Stimulated activated CD4-positive, alpha-beta T cell treated with anti-CD3 and anti-CD28 coated beads, Interleukin-15, amount 100 ng/mL, for 24 hours (primary cell): ENCODE measurements at regions not wholly inside any gene's neighbourhood (a gene's known extent, or its start where the extent isn't known, plus 50 kb on each side); places are given as distances from the start of the nearest gene placed in this dataset.
A peak's percentile ranks its signal among the peaks of the same experiment; 100 is the strongest.

Experiments used
- DNase-seq: peaks from one replicate; pipeline ENCODE4 v3.0.0-alpha.2; 2020

DNA sequence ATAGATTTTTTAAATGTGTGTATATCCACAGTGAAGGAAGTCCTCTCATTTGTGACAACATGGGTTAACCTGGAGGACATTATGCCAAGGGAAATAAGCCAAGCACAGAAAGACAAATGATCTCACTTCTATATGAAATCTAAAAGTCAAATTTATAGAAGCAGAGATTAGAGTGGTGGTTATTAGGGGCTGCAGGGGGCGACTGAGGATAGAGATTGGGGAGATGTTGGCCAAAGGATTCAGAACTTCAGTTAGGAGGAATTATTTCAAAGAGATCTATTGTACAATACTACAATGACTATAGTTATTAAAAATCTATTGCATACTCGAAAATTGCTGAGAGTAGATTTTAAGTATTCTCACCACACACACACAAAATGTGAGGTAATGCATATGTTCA lies 252.4 kb upstream of the SLC39A10 start:
- no peak for DNase-seq

DNA sequence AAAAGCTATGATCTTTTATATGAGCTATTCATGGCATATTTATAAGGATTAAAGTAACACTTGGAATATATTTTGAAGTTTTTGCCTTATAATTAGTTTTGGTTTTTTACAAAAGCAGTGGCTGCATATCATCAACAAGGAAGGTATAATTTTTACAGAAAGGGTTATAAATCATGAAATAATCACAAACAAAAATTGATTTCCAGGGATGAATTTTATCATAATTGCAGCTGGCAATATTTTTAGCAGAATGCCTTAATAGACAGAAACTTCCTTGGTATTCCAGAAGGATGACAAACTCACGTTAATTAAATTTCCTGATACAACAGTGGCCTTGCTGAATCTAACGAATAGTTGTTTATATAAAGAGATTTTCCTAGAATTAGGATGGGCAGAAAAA lies 260.5 kb upstream of the SLC39A10 start:
- DNase-seq, result no peak

DNA sequence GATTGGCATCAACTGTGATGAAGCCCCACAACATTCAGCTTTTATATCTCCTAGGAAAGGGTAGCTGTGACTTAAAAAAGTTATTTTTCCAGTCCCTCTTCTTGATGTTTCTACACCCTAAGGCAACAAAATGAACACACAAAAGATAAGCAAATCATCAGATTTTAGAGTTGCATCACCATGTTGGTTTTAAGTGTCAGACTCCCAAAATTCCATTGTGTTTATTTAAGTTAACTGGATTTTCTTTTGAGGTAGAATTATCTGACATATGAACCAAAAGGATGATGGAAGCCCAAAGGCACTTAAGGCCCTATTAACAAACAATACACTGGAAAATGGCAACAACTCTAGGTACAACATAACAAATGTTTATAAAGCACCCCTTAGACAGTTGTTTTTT lies 261.7 kb upstream of the SLC39A10 start:
- no peak for DNase-seq

DNA sequence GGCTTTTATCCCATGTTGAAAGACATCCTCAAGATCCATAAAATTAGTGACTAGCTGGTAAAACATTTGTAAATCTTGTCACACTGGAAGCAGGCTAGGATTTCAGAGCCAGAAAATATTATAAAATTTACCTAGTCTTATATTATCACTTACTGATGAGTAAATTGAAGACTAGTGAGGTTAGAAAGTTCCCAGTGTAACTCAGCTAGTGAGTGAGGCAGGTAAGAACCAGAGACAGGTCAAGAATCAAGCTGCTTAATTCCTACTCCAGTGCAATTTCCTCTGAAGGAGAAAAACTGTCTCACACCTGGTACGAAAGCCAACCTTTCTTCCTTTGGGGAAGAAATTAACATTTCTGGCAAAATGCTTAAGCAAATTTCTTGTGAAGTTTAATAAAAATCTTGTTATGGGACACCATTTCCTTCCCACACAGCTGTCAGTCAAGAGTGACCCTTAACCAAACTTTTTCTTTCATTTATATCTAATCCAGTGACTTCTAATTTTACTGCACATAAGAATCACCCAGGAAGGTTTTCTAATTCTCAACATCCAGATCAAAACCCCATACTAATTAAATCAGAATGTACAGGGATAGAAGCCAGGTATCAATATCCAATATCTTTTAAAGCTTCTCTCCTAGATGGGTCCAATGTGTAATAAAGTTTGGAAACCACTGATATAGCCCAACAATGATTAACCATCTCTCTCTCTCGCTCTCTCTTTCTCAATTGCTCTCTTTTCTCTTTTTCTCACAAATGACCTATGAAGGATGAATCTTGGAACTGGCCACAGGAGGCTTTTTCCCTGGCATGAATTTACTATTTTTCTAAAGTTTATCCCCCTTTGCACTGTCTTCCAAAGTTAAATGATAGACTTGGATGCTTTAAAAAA lies 264.3 kb upstream of the SLC39A10 start:
- DNase-seq, result no peak

DNA sequence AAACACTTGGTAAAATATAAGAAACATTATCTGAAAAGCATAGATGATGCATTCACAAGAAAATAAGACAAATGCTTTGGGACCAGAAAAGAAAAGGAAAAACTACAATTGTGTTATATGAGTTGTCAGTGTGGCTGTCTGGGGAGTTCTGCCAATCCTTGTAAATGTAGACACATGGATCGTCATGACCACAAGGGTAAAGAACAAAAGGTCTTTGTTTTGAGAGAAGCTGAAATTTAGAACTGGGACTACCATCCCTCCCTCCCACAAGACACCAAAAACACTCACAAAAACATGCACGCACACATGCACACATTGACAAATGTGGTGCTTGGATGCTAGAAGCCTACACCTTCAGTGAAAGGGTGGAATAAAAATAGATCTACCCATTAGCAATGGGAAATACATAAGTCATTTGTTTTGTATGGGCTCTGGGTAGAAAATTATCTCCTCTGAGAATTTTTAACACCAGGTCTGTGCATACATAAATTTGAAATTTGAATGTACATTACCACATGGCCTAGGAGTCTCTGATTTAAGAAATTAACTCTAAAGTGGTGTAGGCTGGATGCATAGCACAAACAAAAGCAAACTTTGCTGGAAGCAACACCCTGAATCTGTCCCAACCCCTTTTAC lies 266.2 kb upstream of the SLC39A10 start:
- DNase-seq, result no peak

DNA sequence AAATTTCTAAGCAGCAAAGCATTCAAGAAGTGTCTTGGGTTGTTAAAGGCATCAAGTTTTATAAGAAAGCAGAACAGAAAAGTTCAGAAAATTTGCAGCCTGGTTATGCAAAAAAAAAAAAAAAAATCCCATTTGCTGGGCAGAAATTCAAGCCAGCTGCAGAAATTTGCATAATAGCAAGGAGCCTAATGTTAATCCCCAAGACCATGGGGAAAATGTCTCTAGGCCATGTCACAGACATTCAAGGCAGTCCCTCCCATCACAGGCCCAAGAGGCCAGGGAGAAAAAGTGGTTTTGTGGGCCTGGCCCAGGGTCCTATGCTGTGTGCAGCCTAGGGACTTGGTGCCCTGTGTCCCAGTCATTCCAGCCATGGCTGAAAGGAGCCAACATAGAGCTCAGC lies 269.0 kb upstream of the SLC39A10 start:
- DNase-seq, result no peak

DNA sequence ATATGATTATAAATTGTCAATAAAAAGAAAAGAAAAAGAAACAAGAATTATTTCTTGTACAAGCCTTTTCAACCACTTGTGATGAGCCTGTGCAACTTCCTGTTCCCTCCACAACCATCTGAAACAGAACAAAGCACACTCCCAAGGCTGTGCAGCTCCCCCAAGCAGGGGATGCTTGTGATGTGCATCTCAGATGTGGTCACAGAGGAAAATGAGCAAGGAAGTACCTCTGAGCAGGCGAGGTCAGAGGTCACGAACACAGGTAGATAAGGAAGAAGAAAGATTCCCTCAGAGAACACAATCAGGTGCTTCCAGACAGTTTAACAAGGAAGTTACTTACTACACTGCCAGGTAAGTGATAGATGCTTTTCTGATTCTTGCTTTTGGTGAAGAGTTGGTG lies 274.8 kb upstream of the SLC39A10 start:
- DNase-seq, result peak; percentile 12

DNA sequence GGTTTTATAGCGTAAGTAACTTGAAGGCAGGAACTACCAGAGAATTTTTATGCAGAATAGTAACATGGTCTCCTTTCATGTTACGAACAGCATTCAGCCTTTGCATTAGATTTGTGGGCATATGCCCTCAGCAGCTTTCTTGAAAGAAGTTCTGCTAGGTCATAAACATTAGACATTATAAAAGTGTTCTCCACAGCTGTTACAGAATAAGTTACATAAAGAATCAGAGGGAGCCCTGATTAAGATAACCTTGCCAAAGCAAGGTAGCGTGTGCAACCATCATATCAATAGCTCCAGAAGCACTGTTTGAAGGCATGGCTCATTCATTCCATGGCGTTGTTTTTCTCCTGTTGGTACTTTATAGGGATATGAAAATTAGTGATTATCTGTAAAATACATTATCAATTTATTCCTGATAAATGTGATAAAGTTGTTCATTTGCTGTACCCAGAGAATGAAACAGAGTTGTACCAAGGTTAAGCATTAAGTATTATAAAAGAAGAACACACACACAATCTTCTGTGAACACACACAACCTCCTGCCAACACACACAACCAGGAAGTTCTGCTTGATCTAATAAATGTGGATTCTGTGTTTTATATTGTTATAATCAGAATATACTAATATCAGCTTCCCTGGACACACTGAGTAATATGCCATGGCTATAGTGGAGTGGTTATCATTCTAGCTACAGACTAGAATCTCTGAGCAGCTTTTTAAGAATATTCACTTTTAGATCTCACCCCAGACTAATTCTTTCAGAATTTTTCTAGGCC lies 286.7 kb upstream of the SLC39A10 start:
- no peak for DNase-seq

DNA sequence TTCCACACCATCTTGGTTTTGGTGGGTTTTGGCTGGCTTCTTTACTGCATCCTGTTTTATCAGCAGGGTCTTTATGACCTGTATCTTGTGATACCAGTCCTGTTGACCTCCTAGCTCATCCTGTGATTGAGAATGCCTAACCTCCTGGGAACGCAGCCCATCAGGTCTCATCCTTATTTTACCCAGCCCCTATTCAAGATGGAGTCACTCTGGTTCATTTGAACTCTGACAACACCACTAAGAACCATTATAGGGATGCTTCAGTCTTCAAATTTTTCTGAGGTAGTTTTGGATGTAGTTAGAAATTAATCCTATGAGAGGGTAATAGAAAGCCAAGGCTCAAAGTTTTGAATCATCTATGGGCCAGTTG lies 287.8 kb upstream of the SLC39A10 start:
- DNase-seq, result no peak

DNA sequence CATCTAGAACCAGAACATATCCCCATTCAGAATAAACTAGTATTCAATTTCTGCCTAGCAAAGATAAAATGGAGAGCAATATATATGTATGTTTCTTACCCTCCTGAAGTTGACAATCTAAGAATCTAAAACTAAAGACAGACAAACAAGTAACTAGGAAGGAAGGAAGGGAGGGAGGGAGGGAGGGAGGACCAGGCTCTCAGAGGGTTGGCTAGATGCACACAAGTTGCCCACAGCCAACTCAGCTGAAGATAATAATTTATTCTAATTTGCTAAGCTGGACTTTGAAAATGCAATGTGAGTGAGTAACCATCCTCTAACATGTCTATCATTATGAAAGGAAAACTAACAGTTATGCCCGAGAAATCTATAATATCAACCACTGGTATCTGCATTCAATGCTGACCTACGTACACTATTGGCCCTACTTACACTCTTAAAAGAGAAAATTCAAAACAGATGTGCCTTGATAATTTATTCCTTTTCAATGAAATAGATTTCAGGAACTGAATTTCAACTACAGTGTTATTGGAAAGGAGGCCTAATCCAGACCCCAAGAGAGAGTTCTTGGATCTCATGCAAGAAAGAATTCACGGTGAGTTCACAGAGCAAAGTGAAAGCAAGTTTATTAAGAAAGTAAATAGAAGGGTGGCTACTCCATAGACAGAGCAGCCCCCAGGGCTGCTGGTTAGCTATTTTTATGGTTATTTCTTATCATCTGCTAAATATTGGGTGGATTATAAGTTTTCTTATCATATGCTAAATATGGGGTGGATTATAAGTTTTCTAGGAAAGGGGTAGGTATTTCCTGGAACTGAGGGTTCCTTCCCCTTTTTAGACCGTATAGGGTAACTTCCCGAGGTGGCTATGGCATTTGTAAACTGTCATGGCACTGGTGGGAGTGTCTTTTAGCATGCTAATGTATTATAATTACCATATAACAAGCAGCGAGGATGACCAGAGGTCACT lies 288.5 kb upstream of the SLC39A10 start:
- DNase-seq, result no peak

DNA sequence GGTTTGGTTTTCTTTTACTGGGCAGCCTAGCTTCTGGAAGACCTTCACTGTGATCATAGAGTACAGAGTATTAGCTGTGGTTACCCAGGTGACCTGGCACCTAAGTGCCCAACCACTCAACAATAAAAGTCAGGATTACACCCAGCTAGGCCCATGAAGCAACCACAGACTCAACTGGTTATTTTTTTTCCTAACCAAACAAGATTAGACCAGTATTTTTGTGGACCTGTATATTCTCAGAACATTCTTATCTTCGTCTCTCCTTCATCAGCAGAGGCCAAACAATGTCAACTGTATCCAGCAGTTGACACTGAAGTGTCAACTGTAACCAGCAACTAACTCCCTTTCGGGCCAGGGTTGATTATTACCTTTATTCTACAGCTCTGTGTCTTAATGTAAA lies 289.2 kb upstream of the SLC39A10 start:
- DNase-seq, result no peak

DNA sequence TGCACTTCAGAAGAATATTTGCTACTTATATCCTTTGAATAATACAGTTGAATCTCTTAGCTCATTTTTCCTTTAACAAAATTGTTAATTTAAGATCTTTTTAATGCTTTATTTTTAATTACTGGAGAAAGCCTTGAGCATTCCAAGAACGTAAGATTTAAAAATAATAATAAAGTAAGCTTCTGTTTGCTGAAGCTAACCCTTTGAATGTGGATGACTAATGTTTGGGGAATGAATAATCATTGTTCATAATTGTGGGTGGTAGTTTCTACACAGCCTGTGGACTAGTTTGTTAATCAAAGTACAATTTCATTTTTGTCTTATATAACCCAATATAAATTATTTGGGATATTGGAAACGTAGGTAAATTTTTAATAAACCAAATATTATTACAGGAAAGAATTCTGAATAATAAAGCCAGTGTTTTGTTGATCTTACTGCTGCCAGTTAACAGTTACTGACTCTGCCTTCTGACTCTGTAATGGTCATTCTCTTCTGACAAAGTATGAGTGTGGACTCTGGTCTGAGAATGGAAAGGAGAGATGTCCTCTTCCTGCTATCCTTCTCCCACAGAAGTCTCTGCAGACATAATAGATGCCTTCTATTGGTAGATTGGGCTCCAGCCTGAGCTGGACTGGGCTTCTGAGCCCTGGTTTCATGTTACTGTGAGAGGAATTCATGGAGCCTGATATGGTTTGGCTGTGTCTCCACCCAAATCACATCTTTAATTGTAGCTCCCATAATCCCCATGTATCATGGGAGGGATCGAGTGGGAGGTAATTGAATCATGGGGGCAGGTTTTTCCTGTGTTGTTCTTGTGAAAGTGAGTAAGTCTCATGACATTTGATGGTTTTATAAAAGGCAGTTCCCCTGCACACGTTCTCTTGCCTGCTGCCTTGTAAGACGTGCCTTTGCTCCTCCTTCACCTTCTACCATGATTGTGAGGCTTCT lies 292.7 kb upstream of the SLC39A10 start:
- peak; percentile 3 for DNase-seq

DNA sequence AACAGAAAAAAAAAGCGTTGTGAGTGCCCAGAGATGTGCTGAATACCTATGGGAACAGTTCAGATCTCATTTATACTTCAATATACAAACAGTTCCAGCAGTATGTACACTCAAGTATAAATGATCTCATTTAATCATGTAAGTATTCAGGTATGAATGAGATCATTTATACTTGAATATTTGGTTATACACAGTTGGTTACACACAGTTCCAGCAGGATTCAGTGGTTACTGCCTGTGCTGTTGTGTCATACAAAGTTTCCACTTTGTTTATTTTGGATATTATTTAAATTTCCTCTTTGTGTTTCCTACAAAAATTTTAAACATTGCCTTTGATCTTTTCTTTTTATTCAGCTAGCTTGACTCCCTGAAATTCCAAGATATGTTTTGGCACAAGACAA lies 293.5 kb upstream of the SLC39A10 start:
- no peak for DNase-seq

DNA sequence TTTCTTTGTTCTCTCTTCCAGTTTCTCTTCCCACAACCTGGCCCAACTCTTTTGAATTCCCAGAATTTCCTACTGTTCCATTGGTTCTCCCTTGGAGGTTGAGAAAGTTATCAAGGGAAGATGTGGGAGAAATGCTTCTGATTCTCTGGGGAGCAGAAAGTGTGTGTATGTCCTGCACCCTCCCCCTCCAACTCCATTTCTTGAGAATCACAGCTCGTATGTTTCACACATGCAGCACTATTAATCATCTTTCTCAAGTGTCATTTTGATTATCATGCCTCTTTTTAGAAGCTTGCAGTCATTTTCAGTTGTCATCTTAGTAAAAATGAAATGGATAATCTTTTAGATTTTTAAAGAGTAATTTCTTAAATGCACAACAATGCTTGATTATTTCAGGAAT lies 296.8 kb upstream of the SLC39A10 start:
- peak; percentile 8 for DNase-seq

DNA sequence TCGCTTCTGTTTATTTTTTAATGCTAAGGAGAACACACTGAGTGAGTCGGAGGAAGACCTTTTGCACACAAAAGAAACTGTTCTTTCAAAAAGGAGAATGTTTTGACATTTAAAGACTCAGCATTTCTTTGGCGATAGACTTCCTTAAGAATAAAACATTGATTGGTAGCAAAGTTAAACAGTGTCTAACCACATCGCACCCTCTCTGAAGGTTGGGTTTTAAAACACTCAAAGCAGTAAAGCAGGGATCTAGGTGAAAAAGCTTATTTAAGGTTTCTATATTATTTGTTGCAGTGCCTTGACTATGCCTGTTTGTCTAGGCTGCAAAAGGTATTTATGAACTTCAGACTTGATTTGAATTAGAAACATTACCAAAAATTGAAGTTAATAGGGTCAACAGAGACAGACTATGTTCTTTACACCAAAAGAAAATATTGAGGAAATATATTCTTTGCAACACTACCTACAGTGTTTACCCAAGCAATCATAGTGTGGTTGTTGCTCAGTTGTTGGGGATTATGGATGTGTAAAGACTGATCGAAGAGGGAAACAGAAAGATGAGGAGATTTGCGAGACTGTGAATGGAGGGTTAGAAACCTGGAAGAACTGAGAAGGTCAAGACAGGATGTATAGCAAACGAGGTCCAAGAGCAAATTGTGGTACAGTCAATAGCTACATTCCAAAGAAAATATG lies 297.8 kb upstream of the SLC39A10 start:
- no peak for DNase-seq

DNA sequence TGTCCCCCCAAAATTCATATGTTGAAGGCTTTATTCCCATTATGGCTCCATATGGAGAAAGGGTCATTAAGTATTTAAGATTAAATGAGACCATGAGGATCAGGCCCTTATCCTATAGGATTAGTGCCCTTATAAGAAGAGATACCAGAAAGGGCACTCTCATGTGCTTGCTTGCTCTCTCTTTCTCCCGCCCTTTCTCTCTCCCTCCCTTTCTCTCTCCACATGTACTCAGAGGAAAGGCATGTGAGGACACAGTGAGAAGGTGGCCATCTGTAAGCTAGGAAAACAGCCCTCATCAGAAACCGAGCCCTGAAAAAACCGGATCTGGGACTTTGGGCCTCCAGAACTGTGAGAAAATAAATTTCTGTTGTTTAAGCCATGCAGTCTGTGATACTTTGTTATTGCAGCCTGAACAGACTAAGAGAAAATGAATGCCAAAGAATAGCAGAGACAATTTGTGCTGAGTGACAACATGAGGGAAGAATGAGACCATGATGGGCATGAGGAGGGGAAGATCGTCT lies 300.0 kb upstream of the SLC39A10 start:
- DNase-seq, result no peak

DNA sequence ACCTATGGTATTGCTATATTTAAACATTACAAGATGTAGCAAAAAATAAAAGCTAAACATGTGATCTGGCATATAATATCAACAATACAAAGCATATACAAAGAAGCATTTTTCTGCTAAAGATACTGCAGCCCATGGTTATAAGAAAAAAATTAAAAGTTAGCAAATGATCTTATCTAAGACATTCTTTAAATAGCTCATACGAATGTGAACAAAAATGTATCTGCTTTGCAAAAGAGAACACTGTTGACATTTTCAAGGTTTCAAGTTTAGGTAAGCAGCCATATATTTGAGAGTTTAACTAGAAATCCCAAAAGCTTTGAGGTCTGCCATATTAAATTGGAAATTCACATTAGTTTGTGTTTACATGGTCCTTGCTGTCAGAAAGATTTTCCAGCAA lies 301.0 kb upstream of the SLC39A10 start:
- no peak for DNase-seq

DNA sequence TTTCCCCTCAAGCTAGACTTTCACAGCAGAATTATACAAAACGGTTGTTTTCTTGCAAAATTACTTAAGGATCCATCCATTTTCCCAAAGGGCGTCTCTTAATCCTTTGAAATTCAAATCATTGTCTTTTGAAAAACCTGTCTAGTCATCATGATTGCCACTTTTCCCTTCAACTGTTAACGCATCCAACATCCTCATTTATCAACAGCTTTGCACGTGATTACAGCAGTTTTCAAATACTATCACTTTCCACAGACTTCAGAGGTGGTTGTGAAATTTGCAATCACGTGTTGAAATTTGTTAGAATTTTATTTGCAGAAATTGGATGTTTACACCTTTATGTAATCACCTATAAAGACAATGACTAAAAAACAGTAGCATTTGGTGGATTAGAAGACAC lies 304.4 kb upstream of the SLC39A10 start:
- DNase-seq, result no peak

DNA sequence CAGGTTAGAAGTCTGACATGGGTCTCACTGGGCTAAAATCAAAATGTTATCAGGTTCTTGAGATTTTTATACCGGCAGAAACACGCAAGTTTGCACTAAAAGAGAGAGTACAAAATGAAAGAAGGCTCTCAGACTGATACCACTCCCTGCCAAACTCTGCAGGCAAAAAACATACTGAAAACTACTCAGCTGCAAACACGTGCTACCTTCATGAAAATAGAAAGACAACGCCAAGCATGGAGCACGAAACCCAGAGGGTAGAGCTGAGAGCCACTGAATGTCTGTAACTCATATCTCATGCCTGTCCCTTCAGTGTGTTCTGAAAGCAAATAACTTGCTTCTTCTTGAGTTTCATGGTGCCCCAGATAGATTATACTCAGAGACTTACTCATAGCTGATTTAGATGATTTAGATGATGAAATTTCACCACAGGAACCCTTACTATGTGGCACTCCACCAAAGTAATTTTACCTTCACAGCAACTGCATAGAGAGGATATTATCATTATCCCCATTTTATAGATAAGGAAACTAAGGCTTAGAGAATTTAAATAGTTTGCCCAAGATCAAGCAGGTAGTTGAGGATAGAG lies 313.0 kb upstream of the SLC39A10 start:
- DNase-seq, result no peak

DNA sequence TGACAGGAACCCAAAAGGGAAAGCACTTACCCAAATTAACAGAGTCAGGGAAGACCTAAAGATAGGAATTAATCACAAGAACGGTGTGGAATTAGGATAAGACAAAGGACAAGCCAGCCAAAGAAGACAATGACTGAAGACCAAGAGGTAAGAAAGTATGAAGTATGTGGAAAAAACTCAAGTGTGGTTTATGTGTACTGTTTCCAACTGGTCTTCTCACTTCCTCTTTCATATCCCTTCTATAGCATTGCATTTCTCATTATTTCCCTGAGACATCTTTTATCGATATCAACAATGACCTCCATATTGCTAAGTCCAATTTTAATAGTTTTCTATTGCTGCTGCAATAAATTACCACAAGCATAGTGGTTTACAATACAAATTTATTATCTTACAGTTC lies 313.5 kb upstream of the SLC39A10 start:
- DNase-seq, result no peak
